ENCODE measurements at regions not wholly inside any gene's neighbourhood (a gene's known extent, or its start where the extent isn't known, plus 50 kb on each side); places are given as distances from the start of the nearest gene placed in this dataset.

DNA sequence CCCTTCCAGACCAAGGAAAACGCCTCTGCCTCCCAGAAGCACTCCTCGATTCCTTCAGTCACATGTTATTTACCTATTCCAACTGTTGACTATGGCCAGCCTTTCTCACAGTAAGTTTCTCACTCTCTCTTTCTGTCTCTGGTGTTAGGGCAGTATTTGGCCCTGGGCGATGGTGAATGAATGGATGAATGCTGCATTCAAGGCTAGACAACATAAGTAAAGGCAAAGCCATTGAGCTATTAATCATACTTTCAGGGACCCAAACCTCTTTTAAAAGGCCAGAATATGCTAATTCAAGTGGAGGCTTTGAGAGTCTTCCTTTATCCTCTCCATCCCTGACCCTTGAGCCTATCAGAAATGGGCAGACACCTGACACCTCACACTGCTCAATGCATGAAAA is 78.5 kb downstream of the SEC61B start:
- intact Hi-C loops (cut with DNase I), result no loop called here

DNA sequence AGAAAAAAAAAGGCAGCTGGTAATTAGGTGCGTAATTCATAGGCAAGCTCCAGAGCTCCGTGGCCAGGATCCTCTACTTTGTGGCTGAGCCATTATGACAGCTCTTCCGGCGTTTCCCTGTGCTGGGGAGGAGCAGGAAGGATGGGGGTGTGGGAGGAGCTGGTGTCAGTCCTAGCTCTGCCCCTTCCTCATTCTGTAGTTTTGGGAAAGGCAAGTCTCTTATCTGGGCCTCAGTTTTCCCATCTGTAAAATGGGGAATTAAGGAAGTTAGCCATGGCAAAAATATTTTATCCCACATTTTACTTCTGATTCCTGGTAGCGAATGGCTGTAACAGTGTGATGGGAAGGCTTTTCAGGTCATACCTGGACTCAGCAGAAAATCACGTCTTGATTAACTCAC is 81.1 kb downstream of the SEC61B start:
- TF ChIP-seq POLR2A (IDR thresholded peaks at IDR 0.05), result no peak
- TF ChIP-seq CTCF (IDR thresholded peaks at IDR 0.05), result no peak

More for the DNA sequence above, 78.5 kb downstream of the SEC61B start:
- H3K27me3 ChIP-seq, result peaks cover 0 to 4% (median 0%) of the 10 kb centered on the region in 4 donors
- H3K9me3 ChIP-seq, result no peaks in the 10 kb centered on the region
- 66 to 71% methylated on average over 3 of the region's 3 CpGs for WGBS, 2 donors
- H3K4me1 ChIP-seq, result peaks cover 0 to 9% (median 0%) of the 10 kb centered on the region in 3 donors
- no peaks in the 10 kb centered on the region for H3K36me3 ChIP-seq
- no peak overlapping the region for H3K4me3 ChIP-seq
- no peak overlapping the region for H3K27ac ChIP-seq
- no peak for TF ChIP-seq CTCF (IDR thresholded peaks at IDR 0.05)
- TF ChIP-seq POLR2A (IDR thresholded peaks at IDR 0.05), result no peak
- no peak for DNase-seq

GRCh38 chr9:99305124-99305523 is 83.0 kb downstream of the SEC61B start:
- intact Hi-C loops (cut with DNase I), result no loop called here
- no peaks in the 10 kb centered on the region for H3K4me1 ChIP-seq
- no peak for TF ChIP-seq CTCF (IDR thresholded peaks at IDR 0.05)
- TF ChIP-seq POLR2A (IDR thresholded peaks at IDR 0.05), result no peak

More for the DNA sequence above, 81.1 kb downstream of the SEC61B start:
- WGBS, 2 donors, result 66 to 75% methylated on average over 5 to 6 of the region's 6 CpGs
- H3K36me3 ChIP-seq, result no peaks in the 10 kb centered on the region
- H3K4me3 ChIP-seq, result no peak overlapping the region
- DNase-seq, result no peak
- H3K4me1 ChIP-seq, result no peaks in the 10 kb centered on the region
- H3K27ac ChIP-seq, result no peak overlapping the region
- H3K27me3 ChIP-seq, result no peaks in the 10 kb centered on the region
- H3K9me3 ChIP-seq, result no peaks in the 10 kb centered on the region
- intact Hi-C loops (cut with DNase I), result no loop called here

DNA sequence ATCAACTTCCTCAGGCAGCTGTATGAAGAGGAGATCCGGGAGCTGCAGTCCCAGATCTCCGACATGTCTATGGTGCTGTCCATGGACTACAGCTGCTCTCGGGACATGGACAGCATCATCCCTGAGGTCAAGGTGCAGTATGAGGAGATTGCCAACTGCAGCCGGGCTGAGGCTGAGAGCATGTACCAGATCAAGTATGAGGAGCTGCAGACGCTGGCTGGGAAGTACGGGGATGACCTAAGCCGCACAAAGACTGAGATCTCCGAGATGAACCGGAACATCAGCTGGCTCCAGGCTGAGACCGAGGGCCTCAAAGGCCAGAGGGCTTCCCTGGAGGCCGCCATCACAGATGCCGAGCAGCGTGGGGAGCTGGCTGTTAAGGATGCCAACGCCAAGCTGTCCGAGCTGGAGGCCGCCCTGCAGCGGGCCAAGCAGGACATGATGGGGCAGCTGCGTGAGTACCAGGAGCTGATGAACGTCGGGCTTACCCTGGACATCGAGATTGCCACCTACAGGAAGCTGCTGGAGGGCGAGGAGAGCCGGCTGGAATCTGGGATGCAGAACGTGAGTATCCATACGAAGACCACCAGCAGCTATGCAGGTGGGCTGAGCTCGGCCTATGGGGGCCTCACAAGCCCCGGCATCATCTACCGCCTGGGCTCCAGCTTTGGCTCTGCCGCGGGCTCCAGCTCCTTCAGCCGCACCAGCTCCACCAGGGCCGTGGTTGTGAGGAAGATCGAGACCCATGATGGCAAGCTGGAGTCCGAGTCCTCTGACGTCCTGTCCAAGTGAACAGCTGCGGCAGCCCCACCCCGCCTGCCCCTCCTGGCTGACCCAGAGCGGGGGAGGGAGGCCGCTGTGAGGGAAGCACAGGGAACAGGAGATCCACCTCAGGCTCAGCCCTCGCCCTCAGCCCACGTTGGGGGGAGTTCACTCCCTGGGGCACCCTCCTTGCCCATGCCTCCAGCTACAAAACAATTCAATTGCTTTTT is 84.0 kb downstream of the SEC61B start:
- Histone ChIP-seq H3K36me3 (no peaks in the 10 kb centered on the region), H3K4me1 (no peaks in the 10 kb centered on the region), H3K4me3 (no peak overlapping the region), H3K27me3 (no peaks in the 10 kb centered on the region), H3K9me3 (no peaks in the 10 kb centered on the region), H3K27ac (no peak overlapping the region)
- DNase-seq, result no peak
- no peak for TF ChIP-seq POLR2A (IDR thresholded peaks at IDR 0.05)
- TF ChIP-seq CTCF (IDR thresholded peaks at IDR 0.05), result no peak
- WGBS, 2 donors, result 87% methylated on average over 19 to 25 of the region's 41 CpGs
- intact Hi-C loops (cut with DNase I), result no loop called here

More at GRCh38 chr9:99305124-99305523, 83.0 kb downstream of the SEC61B start:
- H3K4me3 ChIP-seq, result no peak overlapping the region
- H3K9me3 ChIP-seq, result no peaks in the 10 kb centered on the region
- 75% methylated on average over 2 of the region's 8 CpGs; no CpG with 5 or more reads in 1 of the 2 donors for WGBS, 2 donors
- no peaks in the 10 kb centered on the region for H3K27me3 ChIP-seq
- no peak overlapping the region for H3K27ac ChIP-seq
- no peaks in the 10 kb centered on the region for H3K36me3 ChIP-seq
- no peak for DNase-seq

GRCh38 chr9:99307851-99308250 is 85.8 kb downstream of the SEC61B start:
- DNase-seq, result no peak
- no peak for TF ChIP-seq CTCF (IDR thresholded peaks at IDR 0.05)
- no peak for TF ChIP-seq POLR2A (IDR thresholded peaks at IDR 0.05)
- H3K36me3 ChIP-seq, result no peaks in the 10 kb centered on the region
- no peaks in the 10 kb centered on the region for H3K27me3 ChIP-seq
- H3K4me3 ChIP-seq, result no peak overlapping the region
- H3K4me1 ChIP-seq, result no peaks in the 10 kb centered on the region
- H3K27ac ChIP-seq, result no peak overlapping the region
- intact Hi-C loops (cut with DNase I), result no loop called here
- H3K9me3 ChIP-seq, result no peaks in the 10 kb centered on the region
- WGBS, 2 donors, result 25 to 50% methylated on average over 3 to 4 of the region's 4 CpGs
